T-helper 2 cell (primary cell): ENCODE measurements at regions not wholly inside any gene's neighbourhood (a gene's known extent, or its start where the extent isn't known, plus 50 kb on each side); places are given as distances from the start of the nearest gene placed in this dataset.
"Not testable (repeated sequence)": the region's sequence is repeated elsewhere in the genome, so short reads cannot be mapped to it uniquely, and the experiment has no call there.

Source experiments
- DNase-seq, 5 experiments: peaks; one replicate each; pipeline versions ENCODE4 v3.0.0 to v3.0.0-alpha.2; 2012 to 2022

DNA sequence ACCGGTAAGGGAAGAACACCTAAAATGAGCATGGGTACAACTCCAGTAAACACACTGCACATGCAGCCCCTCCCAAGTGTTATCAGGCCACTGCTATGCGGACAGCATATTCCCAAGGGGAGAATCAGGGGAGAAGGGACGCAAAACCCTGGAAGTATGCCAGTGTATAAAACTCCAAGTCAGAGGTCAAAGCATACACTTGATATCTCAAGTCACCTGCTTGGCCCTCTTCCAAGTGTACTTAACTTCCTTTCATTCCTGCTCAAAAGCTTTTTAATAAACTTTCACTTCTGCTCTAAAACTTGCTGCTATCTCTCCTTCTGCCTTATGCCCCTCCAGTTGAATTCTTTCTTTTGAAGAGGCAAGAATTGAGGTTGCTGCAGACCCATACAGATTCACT, 408.1 kb downstream of the HTR1A start:
- DNase-seq, result no peak

- no peak for DNase-seq
These were observed 409.2 kb downstream of the HTR1A start for GRCh38 chr5:63553073-63553472.

- DNase-seq, result no peak
These were observed 426.2 kb downstream of the HTR1A start for GRCh38 chr5:63535840-63536602.

DNA sequence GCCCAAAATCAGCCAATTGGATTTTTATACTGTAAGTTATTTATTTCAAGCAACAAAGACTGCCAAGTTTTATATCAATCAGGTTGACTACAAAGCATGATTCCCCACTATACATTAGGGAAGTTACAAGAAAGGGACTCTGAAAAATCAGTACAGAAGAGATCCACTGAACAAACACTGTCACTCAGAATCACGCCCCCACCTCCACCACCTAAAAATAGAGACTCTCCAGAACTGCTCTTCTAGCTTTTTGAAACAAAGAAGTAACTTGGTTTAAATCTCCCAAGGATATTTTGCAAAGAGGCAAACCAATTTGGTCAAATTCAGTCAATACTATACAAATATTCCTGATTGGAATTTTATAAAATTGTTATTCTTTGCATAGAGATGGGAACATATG, 438.0 kb downstream of the HTR1A start:
- no peak for DNase-seq

- DNase-seq, result no peak
These were observed 446.2 kb downstream of the HTR1A start for GRCh38 chr5:63516006-63516405.

DNA sequence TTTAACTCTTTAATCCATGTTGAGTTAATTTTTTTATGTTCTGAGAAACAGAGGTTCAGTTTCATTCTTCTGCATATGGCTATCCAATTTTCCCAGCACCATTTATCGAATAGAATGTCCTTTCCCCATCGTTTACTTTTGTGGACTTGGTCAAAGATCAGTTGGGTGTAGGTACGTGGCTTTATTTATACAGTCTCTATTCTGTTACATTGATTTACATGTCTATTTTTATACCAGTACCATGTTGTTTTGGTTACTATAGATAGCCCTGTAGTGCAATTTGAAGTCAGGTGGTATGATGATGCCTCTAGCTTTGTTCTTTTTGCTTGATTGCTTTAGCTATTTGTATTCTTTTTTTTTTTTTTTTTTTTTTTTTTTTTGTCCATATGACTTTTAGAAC, 462.0 kb downstream of the HTR1A start:
- no peak for DNase-seq

GRCh38 chr5:63495225-63495624, 467.0 kb downstream of the HTR1A start:
- DNase-seq, result no peak

DNA sequence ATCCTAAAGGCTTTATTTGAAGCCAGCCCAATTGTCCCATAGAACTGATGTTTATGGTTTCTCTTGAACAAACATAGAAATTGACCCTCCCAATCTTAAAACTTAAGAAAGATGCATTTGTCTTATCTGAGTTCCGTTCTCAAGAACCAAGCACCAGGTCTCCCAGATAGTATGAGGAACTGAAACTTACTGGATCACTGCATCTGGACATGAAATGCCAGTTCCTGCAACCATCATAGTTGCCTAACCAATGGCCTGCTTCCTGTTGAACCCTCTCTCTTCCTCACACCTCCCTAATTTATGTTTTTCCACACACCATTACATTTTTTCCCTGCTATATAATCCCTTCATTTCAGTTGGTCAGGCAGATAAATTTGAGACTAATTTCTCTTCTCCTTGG, 478.9 kb downstream of the HTR1A start:
- no peak for DNase-seq

GRCh38 chr5:63473335-63473967, 488.8 kb downstream of the HTR1A start:
- DNase-seq, result no peak

DNA sequence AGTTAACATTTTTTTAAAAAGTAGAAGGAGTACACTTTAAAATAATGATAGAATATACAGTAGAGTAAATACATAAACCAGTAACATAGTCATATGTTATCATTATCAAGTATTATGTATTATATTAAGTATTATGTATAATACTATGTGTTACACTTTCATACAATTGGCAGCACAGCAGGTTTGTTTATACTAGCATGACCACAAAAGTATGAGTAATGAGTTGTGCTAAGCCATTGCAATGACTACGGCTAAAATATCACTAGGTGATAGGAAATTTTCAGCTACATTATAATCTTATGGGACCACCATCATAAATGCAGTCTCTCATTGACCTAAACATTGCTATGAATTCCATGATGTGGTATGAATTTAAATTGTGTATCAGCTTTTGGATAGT, 506.0 kb downstream of the HTR1A start:
- no peak for DNase-seq

DNA sequence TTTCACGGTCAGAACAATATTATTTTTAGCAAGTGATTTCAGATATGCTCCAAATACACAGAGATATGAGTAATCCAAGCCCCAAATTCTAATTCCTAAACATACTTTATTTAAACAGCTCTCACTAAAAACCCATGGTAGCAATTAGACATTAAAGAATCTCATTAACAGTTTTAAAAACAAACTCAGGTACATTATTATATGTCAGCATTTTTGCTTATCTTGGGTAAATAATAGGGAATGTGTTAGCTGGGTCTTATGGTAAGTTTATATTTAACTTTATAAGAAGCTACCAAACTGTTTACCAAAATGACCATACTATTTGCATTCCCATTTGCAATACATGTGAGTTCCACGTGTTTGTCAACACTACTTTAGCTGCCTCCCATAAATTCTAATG, 511.1 kb downstream of the HTR1A start:
- no peak for DNase-seq

DNA sequence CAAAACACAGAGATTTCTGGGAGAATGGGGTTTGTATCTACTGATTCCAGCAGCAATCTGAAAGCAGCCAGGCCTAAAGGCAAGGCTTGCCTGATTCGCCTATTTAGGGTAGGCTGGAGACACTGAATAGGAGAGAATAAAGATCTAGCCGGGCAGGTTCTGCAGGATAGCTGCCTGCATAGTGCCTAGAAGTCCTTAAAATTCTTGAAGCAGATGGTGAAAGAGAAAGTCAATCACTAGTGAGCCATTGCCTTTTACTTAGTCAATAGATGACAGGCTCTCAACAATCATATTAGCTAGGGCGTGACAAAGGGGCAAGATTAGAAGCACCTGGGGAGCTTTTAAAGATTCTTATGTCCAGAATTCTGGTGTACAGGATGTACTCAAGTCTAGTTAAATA, 522.7 kb downstream of the HTR1A start:
- no peak for DNase-seq

DNA sequence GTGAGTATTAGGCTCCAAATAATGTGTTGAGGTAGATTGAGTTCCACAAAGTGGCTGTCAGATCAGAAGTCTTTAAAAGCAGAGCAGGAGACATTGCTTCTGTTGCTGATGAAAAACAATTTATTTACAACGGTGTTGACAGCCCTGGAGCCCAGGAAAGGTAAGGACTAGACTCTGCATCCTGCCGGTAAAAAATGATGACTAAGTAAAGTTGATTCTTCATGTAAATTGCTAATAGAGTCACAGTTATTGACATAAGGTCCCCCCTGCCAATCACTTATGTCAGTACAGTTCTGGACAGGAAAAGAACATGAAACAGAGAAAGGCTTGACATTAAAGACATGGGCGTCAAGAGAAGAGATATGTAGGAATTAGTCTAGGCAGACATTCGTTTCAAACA, 552.5 kb downstream of the HTR1A start:
- DNase-seq, result no peak

DNA sequence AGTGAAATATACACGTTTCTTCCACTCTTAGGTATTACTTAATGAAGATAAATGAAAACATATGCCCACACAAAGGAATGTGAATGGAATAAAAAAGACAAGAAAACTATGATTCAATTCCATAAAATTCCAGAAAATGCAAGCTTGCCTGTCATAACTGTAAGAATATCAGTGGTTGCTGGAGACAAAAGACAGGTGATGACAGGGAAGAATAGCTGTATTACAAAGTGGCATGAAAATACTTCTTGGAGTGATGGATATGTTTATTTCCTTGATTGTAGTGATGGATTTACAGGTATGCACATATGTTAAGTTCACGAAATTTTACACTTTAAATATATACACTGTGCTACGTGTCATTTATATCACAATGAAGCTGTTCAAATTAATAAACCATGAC, 553.3 kb downstream of the HTR1A start:
- DNase-seq, result no peak

- peak in 1 of 5 experiments; percentile 18 for DNase-seq
These were observed 560.7 kb downstream of the HTR1A start for GRCh38 chr5:63401436-63402046.

DNA sequence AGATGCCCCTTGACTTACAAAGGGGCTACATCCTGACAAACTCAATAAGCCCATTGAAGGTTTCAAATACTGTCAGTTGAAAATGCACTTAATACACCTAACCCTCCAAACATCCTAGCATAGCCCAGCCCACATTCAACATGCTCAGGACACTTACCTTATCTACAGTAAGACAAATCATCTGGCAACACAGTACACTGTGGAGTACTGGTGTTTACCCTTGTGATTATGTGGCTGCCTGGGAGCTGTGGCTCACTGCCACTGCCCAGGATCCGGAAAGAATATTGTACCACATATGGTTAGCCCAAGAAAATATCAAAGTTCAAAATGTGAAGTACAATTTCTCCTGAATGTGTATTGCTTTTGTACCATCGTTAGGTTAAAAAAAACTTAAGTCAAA, 562.2 kb downstream of the HTR1A start:
- DNase-seq, result no peak

GRCh38 chr5:63398346-63398745, 563.9 kb downstream of the HTR1A start:
- DNase-seq, result no peak

DNA sequence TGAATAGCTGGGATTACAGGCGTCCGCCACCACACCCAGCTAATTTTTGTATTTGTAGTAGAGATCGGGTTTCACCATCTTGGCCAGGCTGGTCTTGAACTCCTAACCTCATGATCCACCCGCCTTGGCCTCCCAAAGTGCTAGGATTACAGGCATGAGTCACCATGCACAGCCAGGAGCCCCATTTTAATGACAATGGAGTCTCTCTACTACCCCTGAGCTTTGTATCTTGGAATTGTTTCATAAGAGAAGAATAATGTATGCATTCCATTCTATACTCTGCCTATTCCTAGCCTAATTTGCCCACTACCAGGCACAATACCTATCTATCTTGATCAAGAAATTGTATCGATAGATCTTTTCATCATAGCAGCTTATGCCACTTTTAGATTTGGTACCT, 574.1 kb downstream of the HTR1A start:
- not testable (repeated sequence) for DNase-seq

DNA sequence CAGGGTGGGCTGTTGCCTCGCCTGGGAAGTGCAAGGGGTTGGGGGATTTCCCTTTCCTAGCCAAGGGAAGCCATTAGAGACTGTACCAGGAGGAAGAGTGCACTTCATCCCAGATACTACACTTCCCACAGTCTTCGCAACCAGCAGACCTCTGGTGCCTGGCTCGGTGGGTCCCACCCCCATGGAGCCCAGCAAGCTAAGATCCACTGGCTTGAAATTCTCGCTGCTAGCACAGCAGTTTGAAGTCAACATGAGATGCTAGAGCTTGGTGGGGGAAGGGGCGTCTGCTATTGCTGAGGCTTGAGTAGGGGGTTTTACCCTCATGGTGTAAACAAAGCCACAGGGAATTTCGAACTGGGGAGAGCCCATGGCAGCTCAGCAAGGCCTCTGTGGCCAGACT, 586.4 kb downstream of the HTR1A start:
- no peak for DNase-seq

GRCh38 chr5:63374085-63374484, 588.2 kb downstream of the HTR1A start:
- no peak for DNase-seq

DNA sequence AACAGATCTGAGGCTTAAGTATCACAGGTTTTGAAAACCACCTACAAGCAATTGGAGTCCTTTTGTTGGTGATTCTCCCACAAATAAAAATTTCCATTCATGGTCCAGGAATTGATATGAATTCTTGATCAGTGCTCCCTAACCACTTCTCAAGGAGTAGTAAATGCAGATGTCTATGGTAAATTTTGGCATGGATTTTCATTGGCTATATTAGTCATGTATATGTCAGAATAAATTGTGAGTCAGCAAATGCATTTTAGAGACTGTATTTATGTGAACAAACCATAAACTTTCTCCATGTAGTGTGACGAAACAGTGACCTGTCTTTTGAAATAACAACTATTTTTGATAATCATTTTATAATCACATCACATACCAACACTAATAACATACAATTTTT, 611.1 kb downstream of the HTR1A start:
- no peak for DNase-seq

DNA sequence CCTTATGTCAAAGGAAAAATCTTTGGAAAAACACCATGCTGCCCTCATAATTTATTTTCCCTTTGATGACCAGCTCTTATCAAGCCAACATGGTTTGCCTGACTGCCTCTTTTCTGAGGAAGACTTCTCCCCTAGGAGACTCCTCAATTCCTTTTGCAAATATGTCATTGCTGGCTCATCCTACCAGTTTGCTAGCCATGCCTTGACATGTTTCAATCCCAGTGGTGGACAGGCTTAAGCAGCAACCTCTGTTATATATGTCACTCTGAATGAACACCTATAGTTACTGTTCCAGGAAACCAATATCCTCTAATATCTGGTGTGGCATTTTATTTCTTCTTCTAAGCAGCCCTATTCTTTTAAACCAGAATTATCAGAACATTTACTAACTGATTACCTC, 615.8 kb downstream of the HTR1A start:
- no peak for DNase-seq

GRCh38 chr5:63341442-63341841, 620.8 kb downstream of the HTR1A start:
- DNase-seq, result no peak

GRCh38 chr5:63323926-63324325, 638.3 kb downstream of the HTR1A start:
- DNase-seq, result no peak
